ENCODE measurements at regions not wholly inside any gene's neighbourhood (a gene's known extent, or its start where the extent isn't known, plus 50 kb on each side); places are given as distances from the start of the nearest gene placed in this dataset.
A peak's percentile ranks its signal among the peaks of the same experiment; 100 is the strongest.
"Not testable (repeated sequence)": the region's sequence is repeated elsewhere in the genome, so short reads cannot be mapped to it uniquely, and the experiment has no call there.

GRCh38 chr7:91463330-91463729, 199.1 kb downstream of the FZD1 start:
- DNase-seq (ENCODE audit: low spot score) = no peak

DNA sequence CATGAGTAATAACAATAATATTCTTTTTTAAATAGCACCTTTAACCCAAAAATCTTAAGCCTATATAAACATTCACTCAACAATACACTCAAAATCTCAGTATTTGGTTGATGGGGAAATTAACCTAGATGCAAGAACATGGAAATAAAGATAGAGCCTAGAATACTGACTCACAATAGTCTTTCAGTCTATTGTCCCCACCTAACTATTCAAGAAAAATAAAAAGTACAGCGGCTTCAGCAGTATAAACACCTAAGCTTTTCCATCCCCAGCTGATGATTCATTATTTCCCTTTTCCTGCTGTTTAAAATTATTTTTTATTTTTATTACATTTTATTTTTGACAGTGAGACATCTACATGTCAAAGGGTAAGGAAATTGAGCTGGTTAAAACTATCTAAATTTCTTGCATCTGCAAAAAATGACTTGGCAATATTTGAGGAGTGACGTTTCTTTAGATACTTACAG, 201.4 kb downstream of the FZD1 start:
- DNase-seq (ENCODE audit: low spot score) = no peak

DNA sequence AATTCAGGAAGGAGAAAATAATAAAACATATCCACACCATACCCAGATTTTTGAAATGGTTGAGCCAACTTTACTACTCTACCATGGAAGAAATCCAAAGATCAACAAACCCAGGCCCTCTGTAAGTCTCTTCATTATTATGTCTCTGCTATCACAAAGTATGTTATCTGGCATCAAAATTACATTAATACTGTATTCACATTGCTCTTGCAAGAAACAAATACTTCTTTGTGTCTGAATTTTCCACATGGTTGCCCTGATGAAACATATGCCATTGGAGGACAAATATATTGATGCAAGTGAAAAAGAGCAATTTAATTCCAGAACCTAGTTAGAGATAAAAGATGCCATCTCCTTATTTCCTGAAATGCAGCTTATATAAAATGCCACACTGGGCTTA, 204.0 kb downstream of the FZD1 start:
- no peak for DNase-seq (ENCODE audit: low spot score)

DNA sequence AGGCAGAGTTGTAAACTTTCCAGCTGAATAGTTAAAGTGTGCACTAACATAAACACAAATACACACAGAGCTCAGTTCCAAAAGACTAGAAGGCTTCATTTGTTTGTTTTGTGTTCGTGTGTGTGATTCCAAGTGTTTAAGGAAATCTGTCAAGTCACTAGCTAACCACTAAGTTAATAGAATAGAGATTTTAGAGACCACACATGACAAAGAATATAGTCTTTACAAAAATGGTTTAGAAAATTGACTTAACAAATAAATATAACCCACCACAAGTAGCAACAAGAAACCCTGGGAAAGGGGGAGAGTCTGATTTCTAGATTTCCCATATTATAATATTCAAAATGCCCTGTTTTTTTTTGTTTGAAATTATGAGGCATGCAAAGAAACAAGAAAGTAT, 209.4 kb downstream of the FZD1 start:
- DNase-seq (ENCODE audit: low spot score) = no peak

GRCh38 chr7:91474074-91474473, 209.8 kb downstream of the FZD1 start:
- no peak for DNase-seq (ENCODE audit: low spot score)

DNA sequence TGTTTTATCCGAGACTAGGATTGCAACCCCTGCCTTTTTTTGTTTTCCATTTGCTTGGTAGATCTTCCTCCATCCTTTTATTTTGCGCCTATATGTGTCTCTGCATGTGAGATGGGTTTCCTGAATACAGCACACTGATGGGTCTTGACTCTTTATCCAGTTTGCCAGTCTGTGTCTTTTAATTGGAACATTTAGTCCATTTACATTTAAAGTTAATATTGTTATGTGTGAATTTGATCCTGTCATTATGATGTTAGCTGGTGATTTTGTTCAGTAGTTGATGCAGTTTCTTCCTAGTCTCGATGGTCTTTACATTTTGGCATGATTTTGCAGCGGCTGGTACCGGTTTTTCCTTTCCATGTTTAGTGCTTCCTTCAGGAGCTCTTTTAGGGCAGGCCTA, 216.2 kb downstream of the FZD1 start:
- not testable (repeated sequence) for DNase-seq (ENCODE audit: low spot score)

GRCh38 chr7:91491868-91492267, 227.6 kb downstream of the FZD1 start:
- DNase-seq (ENCODE audit: low spot score) = no peak

- DNase-seq (ENCODE audit: low spot score) = no peak
These were observed 228.1 kb downstream of the FZD1 start for GRCh38 chr7:91492317-91492716.

GRCh38 chr7:91492773-91493172, 228.5 kb downstream of the FZD1 start:
- DNase-seq (ENCODE audit: low spot score) = no peak

DNA sequence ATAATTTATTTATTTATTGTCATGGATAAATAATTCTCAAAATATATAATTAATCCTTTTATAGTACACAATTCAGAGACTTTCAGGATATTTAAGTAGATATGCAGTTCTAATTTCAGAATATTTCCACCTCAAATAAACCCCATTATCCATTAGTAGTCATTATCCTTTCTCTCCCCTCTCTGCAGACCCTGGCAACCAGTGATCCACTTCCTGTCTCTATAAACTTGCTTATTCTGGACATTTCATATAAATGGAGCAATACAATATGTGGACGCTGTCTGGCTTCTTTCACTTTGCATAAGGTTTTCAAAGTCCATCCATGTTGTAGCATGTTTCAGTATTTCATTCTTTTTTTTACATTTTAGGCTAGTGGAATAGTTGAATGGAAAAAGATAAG, 230.2 kb downstream of the FZD1 start:
- DNase-seq (ENCODE audit: low spot score) = no peak

GRCh38 chr7:91496251-91496820, 232.1 kb downstream of the FZD1 start:
- no peak for DNase-seq (ENCODE audit: low spot score)

DNA sequence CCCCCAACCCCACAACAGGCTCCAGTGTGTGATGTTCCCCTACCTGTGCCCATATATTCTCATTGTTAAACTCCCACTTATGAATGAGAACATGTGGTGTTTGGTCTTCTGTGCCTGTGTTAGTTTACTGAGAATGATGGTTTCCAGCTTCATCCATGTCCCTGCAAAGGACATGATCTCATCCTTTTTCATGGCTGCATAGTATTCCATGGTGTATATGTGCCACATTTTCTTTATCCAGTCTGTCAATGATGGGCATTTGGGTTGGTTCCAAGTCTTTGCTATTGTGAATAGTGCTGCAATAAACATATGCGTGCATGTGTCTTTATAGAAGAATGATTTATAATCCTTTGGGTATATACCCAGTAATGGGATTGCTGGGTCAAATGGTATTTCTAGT, 233.0 kb downstream of the FZD1 start:
- not testable (repeated sequence) for DNase-seq (ENCODE audit: low spot score)

- DNase-seq (ENCODE audit: low spot score) = no peak
These were observed 239.8 kb downstream of the FZD1 start for GRCh38 chr7:91503934-91504555.

DNA sequence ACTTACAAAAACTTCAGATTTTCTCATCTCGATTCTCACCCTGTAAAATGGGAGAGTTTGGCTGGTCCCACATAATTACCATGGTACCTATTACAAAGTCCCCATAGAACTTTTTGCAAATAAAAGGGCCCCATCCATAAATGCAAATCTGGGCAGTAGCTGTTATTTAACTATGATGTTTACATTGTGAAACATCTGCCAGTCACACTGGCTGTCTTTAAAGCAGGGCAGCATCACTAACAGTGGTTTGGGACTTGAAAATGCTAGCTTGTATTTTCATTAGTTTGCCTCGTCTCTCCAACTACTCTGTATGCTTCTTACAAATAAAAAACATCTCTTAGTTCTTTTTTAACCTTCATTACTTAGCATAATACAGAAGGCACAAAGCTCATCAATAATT, 240.7 kb downstream of the FZD1 start:
- DNase-seq (ENCODE audit: low spot score) = no peak

GRCh38 chr7:91506966-91507365, 242.7 kb downstream of the FZD1 start:
- DNase-seq (ENCODE audit: low spot score) = not testable (repeated sequence)

GRCh38 chr7:91511861-91512260, 247.6 kb downstream of the FZD1 start:
- DNase-seq (ENCODE audit: low spot score) = not testable (repeated sequence)

DNA sequence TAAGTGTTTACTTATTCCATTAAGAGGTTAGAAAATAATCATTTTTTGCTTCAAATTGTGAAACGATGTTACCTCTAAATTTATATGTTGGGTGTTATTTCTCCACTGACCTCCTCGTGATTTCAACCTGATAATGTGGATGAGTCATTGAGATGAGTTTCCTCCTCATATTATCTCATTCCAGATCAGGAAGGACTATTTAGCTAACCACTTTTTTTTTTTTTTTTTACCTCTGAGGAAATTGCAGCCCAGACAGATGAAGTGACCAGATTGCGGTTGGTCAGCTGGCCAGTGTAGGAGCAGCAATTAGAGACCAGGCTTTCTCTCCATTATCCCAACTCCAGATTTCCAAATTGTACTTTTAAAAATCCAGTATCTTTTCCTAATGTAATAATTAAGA, 248.7 kb downstream of the FZD1 start:
- no peak for DNase-seq (ENCODE audit: low spot score)

- DNase-seq (ENCODE audit: low spot score) = no peak
These were observed 250.4 kb downstream of the FZD1 start for GRCh38 chr7:91514591-91514990.

GRCh38 chr7:91515961-91516360, 251.7 kb downstream of the FZD1 start:
- no peak for DNase-seq (ENCODE audit: low spot score)

DNA sequence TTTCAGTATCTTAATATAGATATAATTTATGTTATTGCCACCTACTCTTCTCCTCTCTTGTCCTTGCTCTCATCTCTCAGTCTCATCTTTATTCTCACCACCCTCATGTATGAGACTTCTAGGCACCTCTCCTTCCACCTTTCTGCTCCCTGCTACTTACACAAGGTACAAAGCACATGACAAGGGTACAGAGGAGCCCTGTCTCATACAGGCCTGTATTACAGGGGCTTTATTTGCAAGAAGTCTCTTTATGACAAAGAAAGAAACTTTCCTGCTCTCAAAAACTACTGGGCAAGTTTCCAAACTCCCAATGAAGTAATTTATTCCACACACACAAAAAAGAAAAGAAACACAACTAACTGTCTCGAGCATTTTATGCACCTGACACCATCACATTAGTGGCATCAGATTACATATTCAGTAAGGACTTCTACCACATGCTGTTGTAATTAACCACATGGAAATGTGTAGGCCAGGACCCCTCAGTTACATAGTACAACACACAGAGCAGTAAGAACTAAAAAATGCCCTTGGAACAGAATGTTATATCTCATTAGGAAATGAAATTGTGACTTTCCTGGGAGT, 253.1 kb downstream of the FZD1 start:
- DNase-seq (ENCODE audit: low spot score) = no peak

DNA sequence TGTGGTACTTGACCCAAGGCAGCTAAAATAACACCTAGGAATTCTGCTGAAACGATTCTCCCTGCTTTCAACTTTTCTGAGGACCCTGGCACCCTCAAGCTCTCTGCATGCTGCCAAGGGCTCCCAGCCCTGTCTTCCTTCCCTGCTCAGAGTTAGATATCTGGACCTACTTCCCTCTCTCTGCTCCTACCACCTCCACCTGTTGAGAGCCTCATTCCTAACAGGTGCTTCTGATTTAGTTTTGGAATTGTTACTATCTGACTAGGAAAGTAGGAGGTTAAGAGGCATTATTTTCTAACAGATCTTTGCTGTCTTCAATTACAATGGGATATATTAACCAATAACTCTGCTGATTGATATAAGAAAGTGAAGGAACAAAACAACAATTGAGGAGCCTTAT, 253.8 kb downstream of the FZD1 start:
- no peak for DNase-seq (ENCODE audit: low spot score)

DNA sequence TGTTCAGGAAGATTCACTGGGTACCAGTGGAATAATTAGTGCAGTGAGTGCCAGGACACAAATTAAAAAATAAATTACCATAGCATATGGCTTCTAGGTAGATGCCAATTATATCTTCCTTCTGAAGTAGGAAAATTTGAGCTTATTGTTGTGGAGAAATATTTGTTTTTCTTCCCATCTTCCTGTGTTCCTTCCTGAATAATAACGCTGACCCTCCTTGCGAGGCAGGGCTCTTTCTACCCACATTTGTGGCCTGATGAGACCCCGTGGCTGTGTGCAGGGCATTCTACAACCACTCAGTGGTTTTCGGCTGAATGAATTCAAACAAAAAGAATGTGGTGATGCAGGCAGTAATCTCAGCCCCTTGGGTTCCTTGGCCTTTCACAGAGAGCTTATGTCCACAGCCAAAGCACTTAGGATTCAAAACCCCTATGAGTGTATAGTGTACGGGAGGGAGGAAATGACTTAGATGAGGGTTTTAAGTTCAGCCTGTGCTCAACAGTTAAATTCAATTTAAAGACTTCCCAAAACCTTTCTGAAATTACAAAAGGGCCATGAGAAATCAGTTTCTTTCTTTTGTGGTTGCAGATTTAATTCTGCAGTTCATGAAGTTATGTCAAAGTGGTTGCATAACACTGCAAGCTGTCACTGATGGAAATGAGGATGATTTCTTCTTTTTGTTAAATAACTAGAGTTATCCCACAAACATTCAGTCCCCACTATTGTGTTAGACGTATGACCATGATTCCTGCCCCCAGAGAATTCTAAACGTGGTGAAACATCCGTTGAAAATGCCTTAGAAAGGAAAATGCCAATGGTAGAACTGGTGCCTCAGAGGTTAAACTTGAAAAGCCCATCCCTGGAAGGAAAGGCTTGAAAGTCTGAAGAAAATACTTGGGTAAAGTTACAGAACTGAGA, 255.3 kb downstream of the FZD1 start:
- no peak for DNase-seq (ENCODE audit: low spot score)

DNA sequence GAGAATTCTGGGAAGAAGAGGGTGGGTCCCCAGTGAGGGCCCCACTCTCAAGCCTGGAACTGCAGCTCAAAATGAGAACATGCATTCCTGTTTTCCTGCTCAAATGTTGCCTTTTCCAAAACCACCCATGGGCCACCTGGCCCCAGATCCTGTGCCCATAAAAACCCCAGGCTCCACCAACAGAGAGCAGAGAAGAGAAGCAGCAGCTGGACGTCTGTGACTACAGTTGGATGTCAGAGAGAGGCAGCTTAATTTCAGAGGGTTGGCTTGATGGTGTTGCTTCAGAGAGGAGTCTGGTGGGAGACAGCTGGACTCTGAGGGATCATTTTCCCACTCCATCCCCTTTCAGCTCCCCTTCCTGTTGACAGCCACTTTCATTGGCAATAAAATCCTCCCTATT, 256.4 kb downstream of the FZD1 start:
- peak; percentile 23 for DNase-seq (ENCODE audit: low spot score)

Data from Ammon's horn (tissue), 1 donor.